ENCODE measurements at regions not wholly inside any gene's neighbourhood (a gene's known extent, or its start where the extent isn't known, plus 50 kb on each side); places are given as distances from the start of the nearest gene placed in this dataset.
A peak's percentile ranks its signal among the peaks of the same experiment; 100 is the strongest.

DNA sequence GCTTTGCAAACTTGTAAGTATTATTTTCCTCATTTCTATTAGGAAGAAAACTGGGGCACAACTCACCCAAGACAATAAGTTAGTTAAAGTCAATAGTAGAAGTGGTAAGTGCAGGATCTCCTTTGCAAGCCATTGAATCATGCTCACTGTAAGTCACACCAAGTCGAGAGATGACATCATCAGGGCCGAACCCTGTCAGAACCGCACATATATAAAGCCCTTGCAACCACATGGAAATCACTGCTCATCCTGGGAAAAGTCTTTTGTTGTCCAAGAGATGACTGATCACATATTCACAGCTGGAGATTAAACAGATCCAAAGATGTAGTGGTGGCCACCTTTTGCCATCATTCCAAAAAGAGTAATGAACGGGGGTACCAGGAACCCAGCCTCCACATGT lies 484.8 kb upstream of the ID2 start:
- no peaks in the 10 kb centered on the region for H3K36me3 ChIP-seq (ENCODE audit: control insufficient read depth, insufficient read depth, low read length)
- no peak overlapping the region for H3K4me3 ChIP-seq (replicated peaks; ENCODE audit: low read depth, low read length)
- no peaks in the 10 kb centered on the region for H3K27me3 ChIP-seq (replicated peaks; ENCODE audit: control insufficient read depth, insufficient read depth, low read length)
- TF ChIP-seq CTCF (IDR thresholded peaks at IDR 0.05; ENCODE audit: insufficient read depth, low read length, poor library complexity, severe bottlenecking) = no peak
- DNase-seq (ENCODE audit: extremely low read depth, insufficient read length) = no peak

- no peak for TF ChIP-seq CTCF (IDR thresholded peaks at IDR 0.05; ENCODE audit: insufficient read depth, low read length, poor library complexity, severe bottlenecking)
- no peaks in the 10 kb centered on the region for H3K36me3 ChIP-seq (ENCODE audit: control insufficient read depth, insufficient read depth, low read length)
- H3K27me3 ChIP-seq (replicated peaks; ENCODE audit: control insufficient read depth, insufficient read depth, low read length) = no peaks in the 10 kb centered on the region
- DNase-seq (ENCODE audit: extremely low read depth, insufficient read length) = no peak
- no peak overlapping the region for H3K4me3 ChIP-seq (replicated peaks; ENCODE audit: low read depth, low read length)
Measured at GRCh38 chr2:8197825-8198224, 484.0 kb upstream of the ID2 start.

- DNase-seq (ENCODE audit: extremely low read depth, insufficient read length) = no peak
- Histone ChIP-seq H3K4me3 (replicated peaks; ENCODE audit: low read depth, low read length) (no peak overlapping the region), H3K36me3 (ENCODE audit: control insufficient read depth, insufficient read depth, low read length) (no peaks in the 10 kb centered on the region), H3K27me3 (replicated peaks; ENCODE audit: control insufficient read depth, insufficient read depth, low read length) (no peaks in the 10 kb centered on the region)
- TF ChIP-seq CTCF (IDR thresholded peaks at IDR 0.05; ENCODE audit: insufficient read depth, low read length, poor library complexity, severe bottlenecking) = no peak
Measured at GRCh38 chr2:8198766-8199382, 483.0 kb upstream of the ID2 start.

DNA sequence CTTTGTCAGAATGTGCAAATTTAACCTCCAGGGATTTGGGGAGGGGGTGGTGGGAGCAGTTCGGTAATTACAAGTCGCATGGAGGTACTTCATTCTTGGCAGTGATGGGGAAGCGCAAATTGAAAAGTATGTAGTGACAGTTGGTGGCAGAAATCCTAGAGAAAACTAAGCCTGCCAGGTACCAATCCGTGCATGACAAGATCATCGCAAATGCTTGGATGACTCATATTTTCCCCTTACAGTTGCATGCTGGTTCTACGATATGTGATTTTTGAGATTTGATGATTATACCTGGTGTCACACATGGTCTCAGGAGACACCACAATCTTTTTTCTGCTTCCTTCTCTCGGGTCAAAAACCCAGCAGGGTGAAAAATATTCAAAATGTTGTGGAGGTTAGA lies 479.7 kb upstream of the ID2 start:
- DNase-seq (ENCODE audit: extremely low read depth, insufficient read length) = peak; percentile 28
- Histone ChIP-seq H3K4me3 (replicated peaks; ENCODE audit: low read depth, low read length) (no peak overlapping the region), H3K27me3 (replicated peaks; ENCODE audit: control insufficient read depth, insufficient read depth, low read length) (no peaks in the 10 kb centered on the region)

GRCh38 chr2:8203364-8203763 lies 478.5 kb upstream of the ID2 start:
- H3K36me3 ChIP-seq (ENCODE audit: control insufficient read depth, insufficient read depth, low read length) = no peaks in the 10 kb centered on the region
- no peak overlapping the region for H3K4me3 ChIP-seq (replicated peaks; ENCODE audit: low read depth, low read length)
- H3K27me3 ChIP-seq (replicated peaks; ENCODE audit: control insufficient read depth, insufficient read depth, low read length) = no peaks in the 10 kb centered on the region
- no peak for DNase-seq (ENCODE audit: extremely low read depth, insufficient read length)
- no peak for TF ChIP-seq CTCF (IDR thresholded peaks at IDR 0.05; ENCODE audit: insufficient read depth, low read length, poor library complexity, severe bottlenecking)

More for the DNA sequence above, 479.7 kb upstream of the ID2 start:
- TF ChIP-seq CTCF (IDR thresholded peaks at IDR 0.05; ENCODE audit: insufficient read depth, low read length, poor library complexity, severe bottlenecking) = no peak
- no peaks in the 10 kb centered on the region for H3K36me3 ChIP-seq (ENCODE audit: control insufficient read depth, insufficient read depth, low read length)

- DNase-seq (ENCODE audit: extremely low read depth, insufficient read length) = no peak
- no peak for TF ChIP-seq CTCF (IDR thresholded peaks at IDR 0.05; ENCODE audit: insufficient read depth, low read length, poor library complexity, severe bottlenecking)
- H3K27me3 ChIP-seq (replicated peaks; ENCODE audit: control insufficient read depth, insufficient read depth, low read length) = no peaks in the 10 kb centered on the region
- H3K4me3 ChIP-seq (replicated peaks; ENCODE audit: low read depth, low read length) = no peak overlapping the region
- H3K36me3 ChIP-seq (ENCODE audit: control insufficient read depth, insufficient read depth, low read length) = no peaks in the 10 kb centered on the region
Measured at GRCh38 chr2:8204711-8205110, 477.1 kb upstream of the ID2 start.
